SU-DHL-6 (cell line): ENCODE measurements at regions not wholly inside any gene's neighbourhood (a gene's known extent, or its start where the extent isn't known, plus 50 kb on each side); places are given as distances from the start of the nearest gene placed in this dataset.

Experiments
- H2AFZ ChIP-seq: fragments of 200-600 bp; sonication (generic); 2 replicates; pipeline ENCODE4 v1.6.1; 2014; ENCODE audit warnings: low read depth, mild to moderate bottlenecking, moderate library complexity, mixed read lengths, antibody characterized with exemption, low read length; ENCODE audit not compliant: severe bottlenecking
- H3F3A ChIP-seq: fragments of 200-600 bp; shearing (Covaris generic); 2 replicates; pipeline ENCODE4 v1.6.0; 2016; ENCODE audit warnings: antibody characterized with exemption, mild to moderate bottlenecking; ENCODE audit not compliant: insufficient read depth
- H3K27ac ChIP-seq: fragments of 200-600 bp; sonication (generic); 2 replicates; pipeline ENCODE4 v1.5.1; 2016; ENCODE audit warnings: low read depth, mild to moderate bottlenecking, low read length, moderate library complexity, mixed read lengths
- H3K27me3 ChIP-seq: fragments of 200-600 bp; sonication (generic), shearing (Covaris generic); 2 replicates; pipeline ENCODE4 v1.6.0; 2014; ENCODE audit warnings: mild to moderate bottlenecking, low read length
- H3K36me3 ChIP-seq: fragments of 200-600 bp; sonication (generic); 2 replicates; pipeline ENCODE4 v1.6.1; 2014; ENCODE audit warnings: mild to moderate bottlenecking, low read length, mixed read lengths
- H3K4me2 ChIP-seq: fragments of 300-600, 200-600 bp; shearing (Covaris generic), sonication (generic); 2 replicates; pipeline ENCODE4 v1.6.0; 2014; ENCODE audit warnings: low read length, low read depth, mild to moderate bottlenecking; ENCODE audit not compliant: poor library complexity, severe bottlenecking
- H3K4me3 ChIP-seq: fragments of 200-600 bp; sonication (generic); 2 replicates; pipeline ENCODE4 v1.5.1; 2014; ENCODE audit warnings: antibody characterized with exemption, low read length, mild to moderate bottlenecking, mixed read lengths; ENCODE audit not compliant: insufficient read depth, poor library complexity, severe bottlenecking
- H3K79me2 ChIP-seq: fragments of 200-600 bp; sonication (generic); 2 replicates; pipeline ENCODE4 v1.6.1; 2014; ENCODE audit warnings: mild to moderate bottlenecking, low read length, moderate library complexity; ENCODE audit not compliant: insufficient read depth
- H3K9ac ChIP-seq: fragments of 200-600 bp; sonication (generic); 2 replicates; pipeline ENCODE4 v1.7.0; 2014; ENCODE audit warnings: mild to moderate bottlenecking, low read length
- H3K9me2 ChIP-seq: fragments of 200-600 bp; sonication (generic); replicated peaks from 2 replicates; pipeline ENCODE4 v1.6.1; 2014; ENCODE audit warnings: low read length; ENCODE audit not compliant: insufficient read depth
- H3K9me3 ChIP-seq: fragments of 200-600 bp; sonication (generic); 2 replicates; pipeline ENCODE4 v1.6.1; 2014; ENCODE audit warnings: low read length, mixed read lengths; ENCODE audit not compliant: insufficient read depth
- H4K20me1 ChIP-seq: fragments of 200-600 bp; sonication (generic); 2 replicates; pipeline ENCODE4 v1.6.1; 2014; ENCODE audit warnings: low read depth, mild to moderate bottlenecking, antibody characterized with exemption, low read length, moderate library complexity, mixed read lengths
- CTCF ChIP-seq: fragments of 200-600 bp; sonication (generic); IDR thresholded peaks from one replicate; pipeline ENCODE4 v1.5.1; 2017; ENCODE audit warnings: antibody characterized with exemption, mild to moderate bottlenecking, low read length, moderate library complexity; ENCODE audit not compliant: insufficient read depth, poor library complexity, severe bottlenecking
- EZH2phosphoT487 ChIP-seq: fragments of 200-600 bp; sonication (generic), shearing (Covaris generic); conservative IDR thresholded peaks from 2 replicates; pipeline ENCODE4 v1.6.1; 2018; ENCODE audit warnings: mild to moderate bottlenecking, antibody characterized with exemption, low read length, moderate library complexity, mixed read lengths

- Histone ChIP-seq H4K20me1 (no peaks in the 10 kb centered on the region), H3K79me2 (no peaks in the 10 kb centered on the region), H3K27me3 (no peaks in the 10 kb centered on the region), H3K9me2 (no peaks in the 10 kb centered on the region), H3F3A (no peaks in the 10 kb centered on the region), H3K4me3 (no peak overlapping the region), H2AFZ (no peak overlapping the region), H3K9me3 (no peaks in the 10 kb centered on the region), H3K4me2 (no peak overlapping the region), H3K9ac (no peak overlapping the region), H3K36me3 (no peaks in the 10 kb centered on the region), H3K27ac (no peak overlapping the region)
- no peak for TF ChIP-seq EZH2phosphoT487
- TF ChIP-seq CTCF = no peak
These were observed 55.3 kb upstream of the KCNIP4 start for GRCh38 chr4:22003878-22004277.
